Memory B cell (primary cell): ENCODE measurements at regions not wholly inside any gene's neighbourhood (a gene's known extent, or its start where the extent isn't known, plus 50 kb on each side); places are given as distances from the start of the nearest gene placed in this dataset.
"Not testable (repeated sequence)": the region's sequence is repeated elsewhere in the genome, so short reads cannot be mapped to it uniquely, and the experiment has no call there.

Source experiments
- ATAC-seq: fragments of 150-1000 bp; cut with Tn5 transposase; 2 replicates; pipeline ENCODE4 v1.10.0; 2021; ENCODE audit warnings: low read depth, mild to moderate bottlenecking, moderate library complexity
- DNase-seq, 2 donors: peaks; one replicate each; pipeline ENCODE4 v3.0.0; 2022; ENCODE audit warnings: low spot score in 2 of 2
- H3K27ac Mint-ChIP-seq: one replicate; pipeline ENCODE4 v1.8.0; 2022; ENCODE audit warnings: mild to moderate bottlenecking, moderate library complexity, mixed read lengths
- H3K27me3 Mint-ChIP-seq: one replicate; pipeline ENCODE4 v1.8.0; 2022; ENCODE audit warnings: mixed read lengths
- H3K36me3 Mint-ChIP-seq: one replicate; pipeline ENCODE4 v1.8.0; 2022; ENCODE audit warnings: mild to moderate bottlenecking, mixed read lengths
- H3K4me1 Mint-ChIP-seq: one replicate; pipeline ENCODE4 v1.8.0; 2022; ENCODE audit warnings: mixed read lengths
- H3K4me3 Mint-ChIP-seq: one replicate; pipeline ENCODE4 v1.8.0; 2022; ENCODE audit warnings: mild to moderate bottlenecking, moderate library complexity, mixed read lengths
- H3K9me3 Mint-ChIP-seq: one replicate; pipeline ENCODE4 v1.8.0; 2022; ENCODE audit warnings: mixed read lengths

DNA sequence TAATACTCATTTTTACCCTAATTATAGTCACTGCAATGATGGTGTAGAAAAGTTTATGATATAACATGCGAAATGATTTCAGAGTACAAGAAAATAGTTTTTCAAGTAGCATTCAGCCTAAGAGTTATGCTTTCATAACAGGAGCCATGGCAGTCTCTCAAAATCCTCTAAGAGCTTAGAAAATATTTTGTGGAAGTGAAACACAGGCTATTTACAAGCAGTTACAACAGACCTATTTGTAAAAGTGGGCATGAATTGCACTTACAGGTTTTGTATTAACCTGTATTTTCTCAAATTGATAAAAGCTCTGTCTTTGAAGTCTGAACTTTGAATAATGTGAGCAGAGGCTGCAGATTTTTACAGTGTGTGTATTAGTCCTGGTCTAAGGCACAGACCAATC is 523.3 kb downstream of the LRRC70 start:
- no peaks in the 10 kb centered on the region for H3K4me1 Mint-ChIP-seq
- H3K9me3 Mint-ChIP-seq, result no peaks in the 10 kb centered on the region
- H3K27me3 Mint-ChIP-seq, result no peaks in the 10 kb centered on the region
- no peak overlapping the region for H3K4me3 Mint-ChIP-seq
- H3K36me3 Mint-ChIP-seq, result no peaks in the 10 kb centered on the region
- DNase-seq, result no peak
- no peak overlapping the region for H3K27ac Mint-ChIP-seq
- ATAC-seq, result no peak

DNA sequence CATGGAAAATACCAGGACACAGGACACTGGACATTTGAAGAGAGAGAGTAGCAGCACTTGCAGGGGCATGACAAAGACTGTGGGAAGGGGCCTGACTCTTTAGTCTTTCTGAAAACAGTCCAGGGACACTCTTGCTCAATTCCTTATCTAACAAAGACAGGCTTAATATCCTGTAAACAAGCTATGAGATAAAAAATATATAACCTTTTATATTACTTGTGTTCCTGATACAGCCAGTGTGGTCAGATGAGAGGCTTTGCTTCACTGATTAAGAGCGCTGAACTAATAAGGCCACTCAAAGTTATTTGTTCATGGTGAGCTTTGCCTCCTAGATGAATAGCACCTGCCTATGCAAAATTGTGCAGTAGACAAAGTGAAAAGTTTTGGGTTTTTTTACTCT is 518.7 kb downstream of the LRRC70 start:
- Mint-ChIP-seq H3K4me3 (no peak overlapping the region), H3K27ac (no peak overlapping the region), H3K27me3 (no peaks in the 10 kb centered on the region), H3K36me3 (no peaks in the 10 kb centered on the region), H3K9me3 (peaks cover 4% of the 10 kb centered on the region), H3K4me1 (no peaks in the 10 kb centered on the region)
- DNase-seq, result no peak
- ATAC-seq, result no peak

DNA sequence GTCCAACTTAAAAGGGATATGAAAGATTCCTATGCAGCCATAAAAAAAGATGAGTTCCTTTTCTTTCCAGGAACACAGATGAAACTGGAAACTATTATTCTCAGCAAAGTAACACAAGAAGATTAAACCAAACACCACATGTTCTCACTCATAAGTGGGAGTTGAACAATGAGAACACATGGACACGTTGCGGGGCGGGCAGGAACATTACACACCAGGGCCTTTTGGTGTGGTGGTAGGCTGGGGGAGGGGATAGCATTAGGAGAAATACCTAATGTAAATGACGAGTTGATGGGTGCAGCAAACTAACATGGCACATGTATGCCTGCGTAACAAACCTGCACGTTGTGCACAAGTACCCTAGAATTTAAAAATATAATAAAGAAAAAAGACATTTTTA is 516.1 kb downstream of the LRRC70 start:
- no peak for ATAC-seq

DNA sequence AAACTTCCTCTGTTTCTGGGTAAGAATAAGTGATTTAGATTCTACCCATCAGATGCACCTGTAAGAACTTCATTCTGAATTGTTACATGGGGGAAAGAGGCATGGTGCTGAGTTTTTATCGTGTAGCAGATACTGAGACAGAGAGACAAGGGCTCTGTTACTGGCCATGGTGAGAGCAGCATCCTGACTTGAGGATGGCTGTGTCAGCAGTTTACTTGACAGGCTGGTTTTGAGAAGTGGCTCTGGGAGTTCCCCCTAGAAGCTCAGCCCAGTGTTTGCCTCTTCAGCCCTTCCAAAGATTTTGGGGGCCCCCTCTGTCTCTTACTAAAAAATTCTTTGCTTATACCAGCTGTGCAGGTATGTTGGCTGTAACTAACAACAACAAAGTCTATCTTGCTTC is 510.5 kb downstream of the LRRC70 start:
- no peak overlapping the region for H3K27ac Mint-ChIP-seq
- no peak for ATAC-seq
- H3K27me3 Mint-ChIP-seq, result peaks cover 1% of the 10 kb centered on the region
- no peaks in the 10 kb centered on the region for H3K4me1 Mint-ChIP-seq
- DNase-seq, result no peak
- peaks cover 9% of the 10 kb centered on the region for H3K9me3 Mint-ChIP-seq
- H3K36me3 Mint-ChIP-seq, result no peaks in the 10 kb centered on the region
- no peak overlapping the region for H3K4me3 Mint-ChIP-seq

More for the DNA sequence above, 516.1 kb downstream of the LRRC70 start:
- Mint-ChIP-seq H3K36me3 (no peaks in the 10 kb centered on the region), H3K27me3 (no peaks in the 10 kb centered on the region), H3K4me1 (no peaks in the 10 kb centered on the region), H3K4me3 (no peak overlapping the region), H3K27ac (no peak overlapping the region), H3K9me3 (peaks cover 6% of the 10 kb centered on the region)
- no peak for DNase-seq

DNA sequence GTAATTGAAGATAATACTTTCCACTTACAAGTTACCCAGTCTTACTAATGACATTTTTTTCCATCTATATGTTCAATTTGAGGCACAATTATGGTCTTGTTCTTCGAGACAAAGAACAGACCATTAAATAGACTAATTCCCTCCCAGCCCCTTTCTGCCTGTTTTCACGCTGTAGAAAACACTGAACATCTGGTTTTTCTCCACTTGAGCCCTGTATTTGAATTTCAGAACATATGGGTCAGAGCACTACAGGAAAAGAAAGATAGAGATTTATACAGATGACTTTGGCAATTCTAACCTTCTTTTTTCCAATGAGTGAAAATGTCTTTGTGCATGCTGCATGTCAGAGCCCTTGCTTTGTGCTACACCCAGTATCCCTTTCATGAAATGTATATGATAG is 506.9 kb downstream of the LRRC70 start:
- no peak overlapping the region for H3K4me3 Mint-ChIP-seq
- no peaks in the 10 kb centered on the region for H3K4me1 Mint-ChIP-seq
- DNase-seq (no peak), ATAC-seq (no peak)
- H3K27ac Mint-ChIP-seq, result no peak overlapping the region
- peaks cover 1% of the 10 kb centered on the region for H3K27me3 Mint-ChIP-seq
- H3K36me3 Mint-ChIP-seq, result no peaks in the 10 kb centered on the region
- peaks cover 5% of the 10 kb centered on the region for H3K9me3 Mint-ChIP-seq

DNA sequence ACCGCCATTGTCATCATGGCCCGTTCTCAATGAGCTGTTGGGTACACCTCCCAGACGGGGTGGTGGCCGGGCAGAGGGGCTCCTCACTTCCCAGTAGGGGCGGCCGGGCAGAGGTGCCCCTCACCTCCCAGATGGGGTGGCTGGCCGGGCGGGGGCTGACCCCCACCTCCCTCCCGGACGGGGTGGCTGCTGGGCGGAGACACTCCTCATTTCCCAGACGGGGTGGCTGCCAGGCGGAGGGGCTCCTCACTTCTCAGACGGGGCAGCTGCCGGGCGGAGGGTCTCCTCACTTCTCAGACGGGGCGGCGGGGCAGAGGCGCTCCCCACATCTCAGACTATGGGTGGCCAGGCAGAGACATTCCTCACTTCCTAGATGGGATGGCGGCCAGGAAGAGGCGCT is 505.1 kb downstream of the LRRC70 start:
- not testable (repeated sequence) for DNase-seq, H3K27me3 Mint-ChIP-seq, H3K36me3 Mint-ChIP-seq, H3K27ac Mint-ChIP-seq, H3K4me1 Mint-ChIP-seq, H3K4me3 Mint-ChIP-seq, ATAC-seq, H3K9me3 Mint-ChIP-seq

DNA sequence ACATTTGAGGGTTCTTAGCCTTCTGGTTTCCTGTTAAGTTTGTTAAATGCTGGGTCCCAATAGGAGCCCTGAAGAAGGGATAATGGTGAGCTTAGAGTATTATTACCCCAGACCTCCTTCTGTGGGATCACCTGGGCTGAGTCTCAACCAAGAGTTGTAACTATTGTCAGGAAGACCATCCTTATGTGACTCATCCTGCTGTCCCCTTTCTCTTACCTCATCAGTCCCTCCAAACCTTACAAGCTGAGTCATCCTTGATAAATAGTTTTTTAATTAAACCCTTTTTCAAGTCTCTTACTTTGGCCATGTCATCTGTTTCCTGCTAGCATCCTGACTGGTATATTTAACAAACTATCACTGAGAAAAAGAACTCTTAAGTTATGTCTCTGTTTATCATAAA is 502.8 kb downstream of the LRRC70 start:
- no peak for ATAC-seq

DNA sequence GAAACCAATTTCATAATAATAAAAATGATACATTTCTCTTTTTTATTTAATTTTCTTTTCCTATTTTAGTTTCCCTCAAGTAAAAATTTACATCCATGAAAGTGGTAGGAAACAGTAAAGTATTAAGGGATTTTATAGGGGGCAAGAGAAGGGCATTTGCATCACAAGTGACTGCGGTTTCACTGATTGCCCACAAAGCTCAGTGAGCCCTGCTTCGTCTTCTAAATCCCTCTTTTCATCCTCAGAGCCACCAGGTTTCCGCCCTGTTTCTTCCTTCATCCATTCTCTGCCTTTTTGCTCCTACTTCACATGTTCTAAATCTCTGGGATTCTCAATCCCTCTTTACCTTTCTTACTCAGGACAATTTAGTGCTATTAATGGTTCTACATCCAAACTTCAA is 491.4 kb downstream of the LRRC70 start:
- H3K27me3 Mint-ChIP-seq, result no peaks in the 10 kb centered on the region
- H3K4me1 Mint-ChIP-seq, result no peaks in the 10 kb centered on the region
- ATAC-seq (no peak), DNase-seq (no peak)
- H3K36me3 Mint-ChIP-seq, result no peaks in the 10 kb centered on the region
- H3K9me3 Mint-ChIP-seq, result peaks cover 2% of the 10 kb centered on the region
- H3K27ac Mint-ChIP-seq, result no peak overlapping the region
- H3K4me3 Mint-ChIP-seq, result no peak overlapping the region

More for the DNA sequence above, 502.8 kb downstream of the LRRC70 start:
- DNase-seq, result no peak
- no peak overlapping the region for H3K4me3 Mint-ChIP-seq
- no peak overlapping the region for H3K27ac Mint-ChIP-seq
- no peaks in the 10 kb centered on the region for H3K36me3 Mint-ChIP-seq
- H3K9me3 Mint-ChIP-seq, result peaks cover 3% of the 10 kb centered on the region
- no peaks in the 10 kb centered on the region for H3K4me1 Mint-ChIP-seq
- H3K27me3 Mint-ChIP-seq, result peaks cover 1% of the 10 kb centered on the region

DNA sequence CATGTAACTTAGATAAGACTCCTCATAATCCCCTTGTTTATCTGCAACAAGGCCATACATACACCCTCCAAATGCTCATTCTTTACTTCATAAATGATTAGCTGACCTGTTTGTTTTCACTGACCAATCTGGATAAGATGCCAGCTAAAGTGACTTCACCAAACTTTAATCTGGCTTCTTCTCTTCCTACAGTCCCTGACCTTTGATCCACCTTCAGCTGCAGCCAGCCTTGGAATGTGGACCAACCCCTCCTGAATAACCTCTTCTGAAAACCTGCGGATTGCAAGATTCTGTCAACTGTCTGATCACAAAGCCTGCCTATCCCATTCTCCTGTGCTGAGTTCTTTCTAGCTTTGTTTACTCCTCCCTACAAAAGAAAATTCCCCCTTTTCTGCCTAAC is 476.8 kb downstream of the LRRC70 start:
- H3K4me1 Mint-ChIP-seq, result no peaks in the 10 kb centered on the region
- H3K27me3 Mint-ChIP-seq, result no peaks in the 10 kb centered on the region
- H3K27ac Mint-ChIP-seq, result no peak overlapping the region
- H3K36me3 Mint-ChIP-seq, result no peaks in the 10 kb centered on the region
- ATAC-seq (no peak), DNase-seq (no peak)
- H3K4me3 Mint-ChIP-seq, result no peak overlapping the region
- H3K9me3 Mint-ChIP-seq, result peaks cover 7% of the 10 kb centered on the region

DNA sequence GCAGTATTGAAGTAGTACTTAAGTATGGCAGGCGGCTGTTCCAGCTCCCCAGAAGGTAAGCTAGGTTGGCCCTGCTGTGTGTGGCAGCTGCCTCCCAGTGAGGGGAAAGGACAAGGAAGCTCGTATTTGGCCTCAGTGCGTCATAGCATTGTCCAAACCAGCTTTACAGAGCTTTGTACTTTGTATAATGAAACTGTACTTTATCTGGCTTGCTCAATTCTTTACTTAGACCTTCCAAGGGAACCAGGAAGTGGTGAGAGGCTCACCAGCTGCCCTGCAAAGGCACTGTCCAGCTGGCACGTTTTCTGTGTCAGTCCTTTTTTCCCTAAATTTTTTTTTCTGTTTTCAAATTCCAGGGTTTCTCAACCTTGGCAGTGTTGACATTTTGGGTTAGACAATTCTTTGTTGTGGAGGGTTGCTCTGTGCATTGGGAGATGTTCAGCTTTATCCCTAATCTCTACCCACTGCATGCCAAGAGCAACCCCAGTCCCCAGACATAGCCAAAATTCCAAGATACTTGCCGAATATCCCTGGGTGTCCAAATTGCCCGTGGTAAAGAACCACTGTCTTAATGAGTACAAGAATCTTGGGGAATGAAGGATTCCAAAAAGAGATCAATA is 474.5 kb downstream of the LRRC70 start:
- H3K27me3 Mint-ChIP-seq, result no peaks in the 10 kb centered on the region
- H3K27ac Mint-ChIP-seq, result no peak overlapping the region
- ATAC-seq, result no peak
- no peak overlapping the region for H3K4me3 Mint-ChIP-seq
- no peaks in the 10 kb centered on the region for H3K4me1 Mint-ChIP-seq
- DNase-seq, result no peak
- H3K9me3 Mint-ChIP-seq, result peaks cover 7% of the 10 kb centered on the region
- no peaks in the 10 kb centered on the region for H3K36me3 Mint-ChIP-seq

DNA sequence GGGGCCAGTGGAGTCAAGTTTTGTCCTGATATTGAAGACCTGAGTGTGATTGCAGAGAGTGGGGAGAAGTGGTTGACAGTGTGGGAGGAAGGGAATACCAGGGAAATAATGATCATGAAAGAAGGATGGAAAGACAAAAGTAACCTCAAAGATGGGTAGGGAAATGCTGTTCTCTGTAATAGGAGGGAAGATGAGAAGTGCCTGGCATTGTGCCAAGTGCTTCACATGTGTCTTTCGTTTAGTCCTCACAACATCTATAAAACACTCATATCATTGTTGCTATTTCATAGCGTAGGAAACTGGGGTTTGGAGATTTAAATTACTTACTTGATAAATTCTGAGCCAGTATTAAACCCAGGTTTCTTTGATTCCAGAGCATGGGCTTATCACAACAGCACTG is 472.3 kb downstream of the LRRC70 start:
- DNase-seq (no peak), ATAC-seq (no peak)
- Mint-ChIP-seq H3K27ac (no peak overlapping the region), H3K27me3 (no peaks in the 10 kb centered on the region), H3K4me1 (no peaks in the 10 kb centered on the region), H3K36me3 (no peaks in the 10 kb centered on the region), H3K9me3 (peaks cover 8% of the 10 kb centered on the region), H3K4me3 (no peak overlapping the region)

DNA sequence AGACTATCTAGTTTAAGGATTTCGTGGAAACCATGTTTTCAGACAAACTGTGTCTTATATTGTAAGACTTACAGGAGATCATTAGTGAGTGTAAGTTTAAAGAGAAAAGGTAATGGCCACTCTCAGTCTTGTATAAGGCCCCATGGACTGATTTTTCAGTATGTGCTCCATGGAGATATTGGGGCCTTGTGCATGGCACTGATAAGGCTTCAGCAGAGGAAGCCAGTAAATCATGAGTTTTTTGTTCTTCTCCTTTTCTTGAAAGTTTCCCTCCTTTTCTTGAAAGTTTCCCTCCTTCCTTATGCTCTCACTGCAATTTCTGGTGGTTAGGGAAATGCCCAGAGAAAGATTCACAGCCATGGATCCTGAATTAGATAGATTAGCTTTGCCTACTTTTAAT is 471.3 kb downstream of the LRRC70 start:
- no peaks in the 10 kb centered on the region for H3K4me1 Mint-ChIP-seq
- H3K36me3 Mint-ChIP-seq, result no peaks in the 10 kb centered on the region
- peaks cover 8% of the 10 kb centered on the region for H3K9me3 Mint-ChIP-seq
- H3K27me3 Mint-ChIP-seq, result no peaks in the 10 kb centered on the region
- H3K27ac Mint-ChIP-seq, result no peak overlapping the region
- H3K4me3 Mint-ChIP-seq, result no peak overlapping the region
- no peak for ATAC-seq
- no peak for DNase-seq

DNA sequence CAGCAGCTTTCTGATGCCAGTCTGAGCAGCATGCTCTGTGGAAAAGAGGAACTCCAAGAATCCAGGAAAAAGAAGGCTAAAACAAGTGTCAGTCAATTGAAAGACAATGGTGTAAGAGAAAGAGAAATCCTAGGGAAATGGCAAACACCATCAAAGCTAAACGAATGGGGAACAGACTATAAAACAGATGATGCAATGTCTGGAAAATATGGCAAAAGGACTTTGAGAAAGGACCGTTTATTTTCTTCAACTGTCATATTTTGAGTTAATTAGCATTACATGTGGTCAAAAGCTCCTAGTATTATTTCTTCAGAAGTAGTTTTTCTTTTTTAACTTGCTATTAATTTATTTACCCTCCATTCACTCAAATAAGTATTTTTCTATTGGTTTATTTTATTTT is 465.2 kb downstream of the LRRC70 start:
- Mint-ChIP-seq H3K36me3 (no peaks in the 10 kb centered on the region), H3K27me3 (no peaks in the 10 kb centered on the region), H3K4me1 (no peaks in the 10 kb centered on the region), H3K9me3 (peaks cover 1% of the 10 kb centered on the region), H3K4me3 (no peak overlapping the region), H3K27ac (no peak overlapping the region)
- DNase-seq, result no peak
- no peak for ATAC-seq

DNA sequence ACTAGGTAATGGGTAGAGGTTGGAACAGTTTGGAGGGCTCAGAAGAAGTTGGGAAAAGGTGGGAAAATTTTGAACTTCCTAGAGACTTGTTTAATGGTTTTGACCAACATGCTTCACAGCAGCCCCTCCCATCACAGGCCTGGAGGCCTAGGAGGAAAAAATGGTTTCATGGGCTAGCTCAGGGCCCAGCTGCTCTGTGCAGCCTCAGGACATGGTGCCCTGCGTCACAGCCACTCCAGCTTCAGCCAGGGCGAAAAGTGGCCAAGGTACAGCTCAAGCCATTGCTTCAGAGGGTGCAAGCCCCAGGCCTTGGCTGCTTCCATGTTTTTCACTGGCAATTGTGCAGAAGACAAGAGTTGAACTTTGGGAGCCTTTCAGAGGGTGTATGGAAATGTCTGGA is 453.7 kb downstream of the LRRC70 start:
- Mint-ChIP-seq H3K27ac (no peak overlapping the region), H3K9me3 (peaks cover 17% of the 10 kb centered on the region), H3K4me3 (no peak overlapping the region), H3K36me3 (no peaks in the 10 kb centered on the region), H3K27me3 (peaks cover 3% of the 10 kb centered on the region), H3K4me1 (no peaks in the 10 kb centered on the region)
- no peak for ATAC-seq
- no peak for DNase-seq

DNA sequence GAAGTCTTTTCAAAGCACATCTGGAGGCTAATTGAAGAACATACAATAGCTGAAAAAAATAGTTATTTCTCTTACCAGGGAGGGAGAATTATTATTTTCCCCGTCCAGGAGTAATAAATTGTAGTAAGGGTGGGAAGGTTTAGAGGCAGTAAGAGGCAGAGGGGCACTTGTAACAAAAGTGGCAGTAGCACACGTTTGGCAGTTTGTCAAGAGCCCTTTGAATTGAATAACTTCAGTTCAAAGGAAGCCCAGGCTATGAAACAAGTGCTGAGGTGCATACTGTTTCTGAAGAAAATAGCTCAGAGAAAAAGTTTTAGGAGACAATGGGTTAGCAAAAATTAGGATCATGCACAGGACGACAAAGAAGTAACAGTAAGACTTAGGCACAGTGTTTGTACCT is 451.3 kb downstream of the LRRC70 start:
- peaks cover 2% of the 10 kb centered on the region for H3K4me1 Mint-ChIP-seq
- no peaks in the 10 kb centered on the region for H3K36me3 Mint-ChIP-seq
- DNase-seq (no peak), ATAC-seq (no peak)
- H3K27me3 Mint-ChIP-seq, result peaks cover 3% of the 10 kb centered on the region
- H3K4me3 Mint-ChIP-seq, result no peak overlapping the region
- H3K27ac Mint-ChIP-seq, result no peak overlapping the region
- H3K9me3 Mint-ChIP-seq, result peaks cover 17% of the 10 kb centered on the region
